ENCODE measurements at regions not wholly inside any gene's neighbourhood (a gene's known extent, or its start where the extent isn't known, plus 50 kb on each side); places are given as distances from the start of the nearest gene placed in this dataset.

GRCh38 chr6:163831736-163832135 is 417.2 kb downstream of the QKI start:
- Mint-ChIP-seq H3K27ac (no peak overlapping the region), H3K4me1 (ENCODE audit: low read depth) (no peaks in the 10 kb centered on the region), H3K4me3 (ENCODE audit: low read depth) (no peak overlapping the region), H3K27me3 (ENCODE audit: low read depth) (no peaks in the 10 kb centered on the region), H3K9me3 (no peaks in the 10 kb centered on the region), H3K36me3 (ENCODE audit: low read depth) (no peaks in the 10 kb centered on the region)
- intact Hi-C loops (cut with micrococcal nuclease) = no loop called here
- no peak for DNase-seq (ENCODE audit: low spot score)

GRCh38 chr6:163830641-163831040 is 416.1 kb downstream of the QKI start:
- DNase-seq (ENCODE audit: low spot score) = no peak
- Mint-ChIP-seq H3K36me3 (ENCODE audit: low read depth) (no peaks in the 10 kb centered on the region), H3K27ac (no peak overlapping the region)

GRCh38 chr6:163828038-163828795 is 413.7 kb downstream of the QKI start:
- H3K36me3 Mint-ChIP-seq (ENCODE audit: low read depth) = no peaks in the 10 kb centered on the region
- no peak overlapping the region for H3K4me3 Mint-ChIP-seq (ENCODE audit: low read depth)
- H3K4me1 Mint-ChIP-seq (ENCODE audit: low read depth) = no peaks in the 10 kb centered on the region
- no peaks in the 10 kb centered on the region for H3K27me3 Mint-ChIP-seq (ENCODE audit: low read depth)
- intact Hi-C loops (cut with micrococcal nuclease) = no loop called here
- no peak for DNase-seq (ENCODE audit: low spot score)
- H3K9me3 Mint-ChIP-seq = no peaks in the 10 kb centered on the region
- H3K27ac Mint-ChIP-seq = no peak overlapping the region

More at GRCh38 chr6:163830641-163831040, 416.1 kb downstream of the QKI start:
- no peaks in the 10 kb centered on the region for H3K4me1 Mint-ChIP-seq (ENCODE audit: low read depth)
- no peaks in the 10 kb centered on the region for H3K9me3 Mint-ChIP-seq
- no peaks in the 10 kb centered on the region for H3K27me3 Mint-ChIP-seq (ENCODE audit: low read depth)
- intact Hi-C loops (cut with micrococcal nuclease) = no loop called here
- no peak overlapping the region for H3K4me3 Mint-ChIP-seq (ENCODE audit: low read depth)

GRCh38 chr6:163827143-163827542 is 412.6 kb downstream of the QKI start:
- Mint-ChIP-seq H3K4me3 (ENCODE audit: low read depth) (no peak overlapping the region), H3K4me1 (ENCODE audit: low read depth) (no peaks in the 10 kb centered on the region), H3K9me3 (no peaks in the 10 kb centered on the region), H3K36me3 (ENCODE audit: low read depth) (no peaks in the 10 kb centered on the region), H3K27me3 (ENCODE audit: low read depth) (no peaks in the 10 kb centered on the region), H3K27ac (no peak overlapping the region)
- intact Hi-C loops (cut with micrococcal nuclease) = no loop called here
- DNase-seq (ENCODE audit: low spot score) = no peak

GRCh38 chr6:163826629-163827028 is 412.1 kb downstream of the QKI start:
- Mint-ChIP-seq H3K9me3 (no peaks in the 10 kb centered on the region), H3K4me1 (ENCODE audit: low read depth) (no peaks in the 10 kb centered on the region), H3K4me3 (ENCODE audit: low read depth) (no peak overlapping the region), H3K27ac (no peak overlapping the region), H3K36me3 (ENCODE audit: low read depth) (no peaks in the 10 kb centered on the region), H3K27me3 (ENCODE audit: low read depth) (no peaks in the 10 kb centered on the region)
- no peak for DNase-seq (ENCODE audit: low spot score)
- intact Hi-C loops (cut with micrococcal nuclease) = no loop called here

GRCh38 chr6:163825033-163825432 is 410.5 kb downstream of the QKI start:
- Mint-ChIP-seq H3K27ac (no peak overlapping the region), H3K27me3 (ENCODE audit: low read depth) (no peaks in the 10 kb centered on the region), H3K4me1 (ENCODE audit: low read depth) (no peaks in the 10 kb centered on the region), H3K4me3 (ENCODE audit: low read depth) (no peak overlapping the region), H3K9me3 (no peaks in the 10 kb centered on the region), H3K36me3 (ENCODE audit: low read depth) (no peaks in the 10 kb centered on the region)
- DNase-seq (ENCODE audit: low spot score) = no peak
- intact Hi-C loops (cut with micrococcal nuclease) = no loop called here

- Mint-ChIP-seq H3K4me1 (ENCODE audit: low read depth) (no peaks in the 10 kb centered on the region), H3K9me3 (no peaks in the 10 kb centered on the region), H3K27ac (no peak overlapping the region), H3K27me3 (ENCODE audit: low read depth) (no peaks in the 10 kb centered on the region), H3K4me3 (ENCODE audit: low read depth) (no peak overlapping the region), H3K36me3 (ENCODE audit: low read depth) (no peaks in the 10 kb centered on the region)
- DNase-seq (ENCODE audit: low spot score) = no peak
- intact Hi-C loops (cut with micrococcal nuclease) = no loop called here
These were observed 409.1 kb downstream of the QKI start for GRCh38 chr6:163823577-163823976.

GRCh38 chr6:163820745-163821458 is 406.4 kb downstream of the QKI start:
- no peak for DNase-seq (ENCODE audit: low spot score)
- intact Hi-C loops (cut with micrococcal nuclease) = no loop called here
- Mint-ChIP-seq H3K4me3 (ENCODE audit: low read depth) (no peak overlapping the region), H3K4me1 (ENCODE audit: low read depth) (no peaks in the 10 kb centered on the region), H3K9me3 (no peaks in the 10 kb centered on the region), H3K27ac (no peak overlapping the region), H3K36me3 (ENCODE audit: low read depth) (no peaks in the 10 kb centered on the region), H3K27me3 (ENCODE audit: low read depth) (no peaks in the 10 kb centered on the region)

GRCh38 chr6:163820171-163820570 is 405.7 kb downstream of the QKI start:
- no peak overlapping the region for H3K4me3 Mint-ChIP-seq (ENCODE audit: low read depth)
- no peaks in the 10 kb centered on the region for H3K4me1 Mint-ChIP-seq (ENCODE audit: low read depth)
- no peaks in the 10 kb centered on the region for H3K36me3 Mint-ChIP-seq (ENCODE audit: low read depth)
- H3K27ac Mint-ChIP-seq = no peak overlapping the region
- no peak for DNase-seq (ENCODE audit: low spot score)
- no peaks in the 10 kb centered on the region for H3K9me3 Mint-ChIP-seq
- intact Hi-C loops (cut with micrococcal nuclease) = no loop called here
- H3K27me3 Mint-ChIP-seq (ENCODE audit: low read depth) = no peaks in the 10 kb centered on the region

- H3K36me3 Mint-ChIP-seq (ENCODE audit: low read depth) = no peaks in the 10 kb centered on the region
- H3K27me3 Mint-ChIP-seq (ENCODE audit: low read depth) = no peaks in the 10 kb centered on the region
- no peak overlapping the region for H3K27ac Mint-ChIP-seq
- intact Hi-C loops (cut with micrococcal nuclease) = no loop called here
- H3K4me1 Mint-ChIP-seq (ENCODE audit: low read depth) = no peaks in the 10 kb centered on the region
- no peaks in the 10 kb centered on the region for H3K9me3 Mint-ChIP-seq
- DNase-seq (ENCODE audit: low spot score) = no peak
- H3K4me3 Mint-ChIP-seq (ENCODE audit: low read depth) = no peak overlapping the region
These were observed 404.2 kb downstream of the QKI start for GRCh38 chr6:163818719-163819118.

GRCh38 chr6:163816441-163816840 is 401.9 kb downstream of the QKI start:
- H3K4me3 Mint-ChIP-seq (ENCODE audit: low read depth) = no peak overlapping the region
- H3K4me1 Mint-ChIP-seq (ENCODE audit: low read depth) = no peaks in the 10 kb centered on the region
- no peaks in the 10 kb centered on the region for H3K36me3 Mint-ChIP-seq (ENCODE audit: low read depth)
- H3K9me3 Mint-ChIP-seq = no peaks in the 10 kb centered on the region
- no peak for DNase-seq (ENCODE audit: low spot score)
- H3K27ac Mint-ChIP-seq = no peak overlapping the region
- intact Hi-C loops (cut with micrococcal nuclease) = no loop called here
- H3K27me3 Mint-ChIP-seq (ENCODE audit: low read depth) = no peaks in the 10 kb centered on the region

GRCh38 chr6:163815796-163816195 is 401.3 kb downstream of the QKI start:
- Mint-ChIP-seq H3K36me3 (ENCODE audit: low read depth) (no peaks in the 10 kb centered on the region), H3K4me1 (ENCODE audit: low read depth) (no peaks in the 10 kb centered on the region), H3K4me3 (ENCODE audit: low read depth) (no peak overlapping the region), H3K27ac (no peak overlapping the region), H3K27me3 (ENCODE audit: low read depth) (no peaks in the 10 kb centered on the region), H3K9me3 (no peaks in the 10 kb centered on the region)
- DNase-seq (ENCODE audit: low spot score) = no peak
- intact Hi-C loops (cut with micrococcal nuclease) = no loop called here

- H3K4me3 Mint-ChIP-seq (ENCODE audit: low read depth) = no peak overlapping the region
- intact Hi-C loops (cut with micrococcal nuclease) = no loop called here
- H3K27me3 Mint-ChIP-seq (ENCODE audit: low read depth) = no peaks in the 10 kb centered on the region
- H3K4me1 Mint-ChIP-seq (ENCODE audit: low read depth) = no peaks in the 10 kb centered on the region
- H3K9me3 Mint-ChIP-seq = no peaks in the 10 kb centered on the region
- H3K36me3 Mint-ChIP-seq (ENCODE audit: low read depth) = no peaks in the 10 kb centered on the region
- H3K27ac Mint-ChIP-seq = no peak overlapping the region
- DNase-seq (ENCODE audit: low spot score) = no peak
These were observed 400.2 kb downstream of the QKI start for GRCh38 chr6:163814494-163815364.
